Neural cell (in vitro differentiated cells): ENCODE measurements at regions not wholly inside any gene's neighbourhood (a gene's known extent, or its start where the extent isn't known, plus 50 kb on each side); places are given as distances from the start of the nearest gene placed in this dataset.
A peak's percentile ranks its signal among the peaks of the same experiment; 100 is the strongest.

Experiments used
- H2AFZ ChIP-seq: fragments of 200-600, 300-800 bp; sonication (generic), shearing (Covaris generic); 2 replicates; pipeline ENCODE4 v1.6.0; 2014; ENCODE audit warnings: low read depth, mild to moderate bottlenecking, antibody characterized with exemption, low read length, moderate library complexity
- H3F3A ChIP-seq: fragments of 200-600 bp; shearing (Covaris generic); 2 replicates; pipeline ENCODE4 v1.6.1; 2016; ENCODE audit warnings: mild to moderate bottlenecking, moderate library complexity, mixed read lengths, antibody characterized with exemption, low read length; ENCODE audit not compliant: insufficient read depth, poor library complexity, severe bottlenecking
- H3K27ac ChIP-seq: fragments of 200-600, 300-800 bp; sonication (generic), shearing (Covaris generic); 2 replicates; pipeline ENCODE4 v1.5.1; 2014; ENCODE audit warnings: mild to moderate bottlenecking, low read length, moderate library complexity
- H3K27me3 ChIP-seq: fragments of 300-800, 200-600 bp; sonication (generic), shearing (Covaris generic); 2 replicates; pipeline ENCODE4 v1.6.0; 2014; ENCODE audit warnings: mild to moderate bottlenecking, low read depth, low read length, moderate library complexity; ENCODE audit not compliant: insufficient read depth
- H3K36me3 ChIP-seq: fragments of 300-800, 200-600 bp; sonication (generic), shearing (Covaris generic); 2 replicates; pipeline ENCODE4 v1.5.1; 2014; ENCODE audit warnings: mild to moderate bottlenecking, antibody characterized with exemption, low read length, moderate library complexity; ENCODE audit not compliant: insufficient read depth
- H3K4me2 ChIP-seq: fragments of 300-800, 200-600 bp; sonication (generic), shearing (Covaris generic); 2 replicates; pipeline ENCODE4 v1.6.0; 2014; ENCODE audit warnings: mild to moderate bottlenecking, low read length
- H3K4me3 ChIP-seq: fragments of 300-800, 200-600 bp; sonication (generic), shearing (Covaris generic); 2 replicates; pipeline ENCODE4 v1.5.1; 2014; ENCODE audit warnings: mild to moderate bottlenecking, low read length, moderate library complexity
- H3K79me2 ChIP-seq: fragments of 200-600 bp; shearing (Covaris generic); replicated peaks from 2 replicates; pipeline ENCODE4 v1.6.0; 2014; ENCODE audit warnings: mild to moderate bottlenecking, low read length, moderate library complexity; ENCODE audit not compliant: insufficient read depth
- H3K9ac ChIP-seq: fragments of 300-800, 200-600 bp; sonication (generic), shearing (Covaris generic); 2 replicates; pipeline ENCODE4 v1.6.1; 2016; ENCODE audit warnings: mild to moderate bottlenecking, low read length, mixed read lengths
- H3K9me2 ChIP-seq: fragments of 200-600 bp; shearing (Covaris generic); 2 replicates; pipeline ENCODE4 v1.6.1; 2016; ENCODE audit warnings: mild to moderate bottlenecking, low read length, mixed read lengths; ENCODE audit not compliant: insufficient read depth
- H3K9me3 ChIP-seq: fragments of 200-600, 300-800 bp; sonication (generic), shearing (Covaris generic); 2 replicates; pipeline ENCODE4 v1.6.1; 2016; ENCODE audit warnings: mild to moderate bottlenecking, mixed run types, low read length, moderate library complexity, mixed read lengths
- H4K20me1 ChIP-seq: fragments of 200-600 bp; shearing (Covaris generic); 2 replicates; pipeline ENCODE4 v1.6.1; 2016; ENCODE audit warnings: mild to moderate bottlenecking, mixed run types; ENCODE audit not compliant: insufficient read depth
- EP300 ChIP-seq: fragments of 450-650 bp; conservative IDR thresholded peaks from 2 replicates; pipeline ENCODE4 v1.6.1; 2014; ENCODE audit warnings: antibody characterized with exemption, mild to moderate bottlenecking, moderate library complexity; ENCODE audit not compliant: poor library complexity, severe bottlenecking
- EZH2 ChIP-seq: fragments of 200-600, 300-800 bp; shearing (Covaris generic), sonication (generic); IDR thresholded peaks from 2 replicates; pipeline ENCODE4 v1.6.1; 2014; ENCODE audit warnings: antibody characterized with exemption, low read length, borderline replicate concordance, mild to moderate bottlenecking; ENCODE audit not compliant: insufficient read depth, poor library complexity, severe bottlenecking
- MXI1 ChIP-seq: fragments of 450-650 bp; conservative IDR thresholded peaks from 2 replicates; pipeline ENCODE4 v1.6.1; 2014; ENCODE audit warnings: antibody characterized with exemption, mild to moderate bottlenecking; ENCODE audit not compliant: poor library complexity, severe bottlenecking
- POLR2AphosphoS5 ChIP-seq: IDR thresholded peaks from 2 replicates; pipeline ENCODE4 v1.6.1; 2012
- RAD21 ChIP-seq: fragments of 450-650 bp; conservative IDR thresholded peaks from 2 replicates; pipeline ENCODE4 v1.6.1; 2014; ENCODE audit warnings: antibody characterized with exemption, mild to moderate bottlenecking, moderate library complexity
- SMC3 ChIP-seq: fragments of 450-650 bp; conservative IDR thresholded peaks from 2 replicates; pipeline ENCODE4 v1.6.1; 2014; ENCODE audit warnings: antibody characterized with exemption, mild to moderate bottlenecking, moderate library complexity; ENCODE audit not compliant: poor library complexity
- TAF1 ChIP-seq: IDR thresholded peaks from 2 replicates; pipeline ENCODE4 v1.6.1; 2012; ENCODE audit warnings: low read depth
- TF ChIP-seq, protein P1 (sequence below): IDR thresholded peaks from 2 replicates; pipeline ENCODE4 v1.6.1; 2012; ENCODE audit warnings: borderline replicate concordance
- TF ChIP-seq, protein P2 (sequence below): fragments of 450-650 bp; IDR thresholded peaks from 2 replicates; pipeline ENCODE4 v1.5.1; 2014; ENCODE audit warnings: antibody characterized with exemption, mild to moderate bottlenecking, moderate library complexity; ENCODE audit not compliant: poor library complexity, severe bottlenecking

DNA sequence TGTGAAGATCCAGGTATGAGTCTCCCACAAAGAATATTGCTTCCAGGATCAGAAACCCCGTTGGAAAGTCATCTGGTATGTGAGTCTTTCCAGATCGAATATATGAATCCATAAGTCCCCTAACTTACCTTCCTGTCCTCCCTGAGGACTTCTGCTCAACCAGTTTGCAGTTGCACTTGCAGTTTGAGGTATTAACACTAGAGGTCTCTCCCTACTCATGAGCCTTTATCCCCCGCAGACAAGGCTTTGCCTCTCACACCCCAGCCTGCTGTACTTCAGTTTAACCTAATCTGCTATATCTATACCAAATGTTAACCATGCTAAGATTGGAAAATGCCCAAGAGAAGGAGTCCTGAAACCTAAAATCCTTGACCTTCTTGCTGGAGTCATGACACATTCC, 135.3 kb upstream of the DEFB112 start:
- Histone ChIP-seq H3F3A (no peaks in the 10 kb centered on the region), H3K4me3 (no peak overlapping the region), H3K79me2 (no peaks in the 10 kb centered on the region), H3K4me2 (no peak overlapping the region), H3K27me3 (no peaks in the 10 kb centered on the region), H2AFZ (no peak overlapping the region), H3K27ac (no peak overlapping the region), H3K9me3 (no peaks in the 10 kb centered on the region), H3K36me3 (no peaks in the 10 kb centered on the region), H3K9me2 (no peaks in the 10 kb centered on the region), H3K9ac (no peak overlapping the region), H4K20me1 (no peaks in the 10 kb centered on the region)
- no peak for TF ChIP-seq TAF1
- TF ChIP-seq RAD21, result peak; percentile 20
- TF ChIP-seq EZH2, result no peak
- TF ChIP-seq, protein P1, sequence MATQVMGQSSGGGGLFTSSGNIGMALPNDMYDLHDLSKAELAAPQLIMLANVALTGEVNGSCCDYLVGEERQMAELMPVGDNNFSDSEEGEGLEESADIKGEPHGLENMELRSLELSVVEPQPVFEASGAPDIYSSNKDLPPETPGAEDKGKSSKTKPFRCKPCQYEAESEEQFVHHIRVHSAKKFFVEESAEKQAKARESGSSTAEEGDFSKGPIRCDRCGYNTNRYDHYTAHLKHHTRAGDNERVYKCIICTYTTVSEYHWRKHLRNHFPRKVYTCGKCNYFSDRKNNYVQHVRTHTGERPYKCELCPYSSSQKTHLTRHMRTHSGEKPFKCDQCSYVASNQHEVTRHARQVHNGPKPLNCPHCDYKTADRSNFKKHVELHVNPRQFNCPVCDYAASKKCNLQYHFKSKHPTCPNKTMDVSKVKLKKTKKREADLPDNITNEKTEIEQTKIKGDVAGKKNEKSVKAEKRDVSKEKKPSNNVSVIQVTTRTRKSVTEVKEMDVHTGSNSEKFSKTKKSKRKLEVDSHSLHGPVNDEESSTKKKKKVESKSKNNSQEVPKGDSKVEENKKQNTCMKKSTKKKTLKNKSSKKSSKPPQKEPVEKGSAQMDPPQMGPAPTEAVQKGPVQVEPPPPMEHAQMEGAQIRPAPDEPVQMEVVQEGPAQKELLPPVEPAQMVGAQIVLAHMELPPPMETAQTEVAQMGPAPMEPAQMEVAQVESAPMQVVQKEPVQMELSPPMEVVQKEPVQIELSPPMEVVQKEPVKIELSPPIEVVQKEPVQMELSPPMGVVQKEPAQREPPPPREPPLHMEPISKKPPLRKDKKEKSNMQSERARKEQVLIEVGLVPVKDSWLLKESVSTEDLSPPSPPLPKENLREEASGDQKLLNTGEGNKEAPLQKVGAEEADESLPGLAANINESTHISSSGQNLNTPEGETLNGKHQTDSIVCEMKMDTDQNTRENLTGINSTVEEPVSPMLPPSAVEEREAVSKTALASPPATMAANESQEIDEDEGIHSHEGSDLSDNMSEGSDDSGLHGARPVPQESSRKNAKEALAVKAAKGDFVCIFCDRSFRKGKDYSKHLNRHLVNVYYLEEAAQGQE, result no peak
- no peak for TF ChIP-seq MXI1
- no peak for TF ChIP-seq POLR2AphosphoS5
- no peak for TF ChIP-seq EP300
- TF ChIP-seq SMC3, result no peak
- TF ChIP-seq, protein P2, sequence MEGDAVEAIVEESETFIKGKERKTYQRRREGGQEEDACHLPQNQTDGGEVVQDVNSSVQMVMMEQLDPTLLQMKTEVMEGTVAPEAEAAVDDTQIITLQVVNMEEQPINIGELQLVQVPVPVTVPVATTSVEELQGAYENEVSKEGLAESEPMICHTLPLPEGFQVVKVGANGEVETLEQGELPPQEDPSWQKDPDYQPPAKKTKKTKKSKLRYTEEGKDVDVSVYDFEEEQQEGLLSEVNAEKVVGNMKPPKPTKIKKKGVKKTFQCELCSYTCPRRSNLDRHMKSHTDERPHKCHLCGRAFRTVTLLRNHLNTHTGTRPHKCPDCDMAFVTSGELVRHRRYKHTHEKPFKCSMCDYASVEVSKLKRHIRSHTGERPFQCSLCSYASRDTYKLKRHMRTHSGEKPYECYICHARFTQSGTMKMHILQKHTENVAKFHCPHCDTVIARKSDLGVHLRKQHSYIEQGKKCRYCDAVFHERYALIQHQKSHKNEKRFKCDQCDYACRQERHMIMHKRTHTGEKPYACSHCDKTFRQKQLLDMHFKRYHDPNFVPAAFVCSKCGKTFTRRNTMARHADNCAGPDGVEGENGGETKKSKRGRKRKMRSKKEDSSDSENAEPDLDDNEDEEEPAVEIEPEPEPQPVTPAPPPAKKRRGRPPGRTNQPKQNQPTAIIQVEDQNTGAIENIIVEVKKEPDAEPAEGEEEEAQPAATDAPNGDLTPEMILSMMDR, result peak; percentile 35

DNA sequence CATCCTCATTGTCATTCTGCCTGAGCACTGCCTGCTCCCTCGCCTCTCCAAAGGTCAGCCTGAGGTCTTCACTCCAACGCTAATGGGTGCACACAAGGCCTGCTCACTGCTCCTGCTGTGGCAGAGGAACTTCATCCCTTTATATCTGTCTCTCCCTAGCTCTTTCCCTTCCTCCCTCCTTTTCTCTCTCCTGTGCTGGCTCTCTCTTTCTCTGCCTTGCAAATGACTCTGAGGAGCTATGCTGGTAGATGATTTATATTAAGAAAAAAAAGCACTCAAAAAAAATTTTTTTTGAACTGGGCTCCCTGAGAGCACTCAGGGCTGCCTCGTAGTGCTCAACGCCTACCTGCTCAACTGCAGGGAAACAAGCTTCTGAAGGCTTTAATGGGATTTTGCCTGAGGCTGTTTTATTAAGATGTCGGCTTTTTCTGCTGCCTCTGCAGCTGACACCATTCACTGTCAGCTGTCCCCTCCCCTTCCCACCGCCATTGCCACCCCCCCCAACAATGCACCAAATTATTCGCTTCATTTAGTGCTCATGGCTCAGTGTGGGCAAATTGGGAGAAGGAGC, 137.7 kb upstream of the DEFB112 start:
- peak overlapping the region; percentile 24 for H3K4me3 ChIP-seq
- TF ChIP-seq, protein P2, result no peak
- TF ChIP-seq MXI1, result no peak
- no peak for TF ChIP-seq POLR2AphosphoS5
- no peak for TF ChIP-seq SMC3
- H3K36me3 ChIP-seq, result no peaks in the 10 kb centered on the region
- H3K9me3 ChIP-seq, result no peaks in the 10 kb centered on the region
- H4K20me1 ChIP-seq, result no peaks in the 10 kb centered on the region
- H3K4me2 ChIP-seq, result no peak overlapping the region
- no peaks in the 10 kb centered on the region for H3K27me3 ChIP-seq
- H3K79me2 ChIP-seq, result no peaks in the 10 kb centered on the region
- H3K9me2 ChIP-seq, result no peaks in the 10 kb centered on the region
- no peak overlapping the region for H2AFZ ChIP-seq
- H3K9ac ChIP-seq, result no peak overlapping the region
- H3F3A ChIP-seq, result no peaks in the 10 kb centered on the region
- no peak overlapping the region for H3K27ac ChIP-seq
